COLO829 (cell line): ENCODE measurements at regions not wholly inside any gene's neighbourhood (a gene's known extent, or its start where the extent isn't known, plus 50 kb on each side); places are given as distances from the start of the nearest gene placed in this dataset.

ENCODE experiments used
- DNase-seq: peaks from one replicate; pipeline ENCODE4 v3.0.0; 2012; ENCODE audit warnings: low spot score

DNA sequence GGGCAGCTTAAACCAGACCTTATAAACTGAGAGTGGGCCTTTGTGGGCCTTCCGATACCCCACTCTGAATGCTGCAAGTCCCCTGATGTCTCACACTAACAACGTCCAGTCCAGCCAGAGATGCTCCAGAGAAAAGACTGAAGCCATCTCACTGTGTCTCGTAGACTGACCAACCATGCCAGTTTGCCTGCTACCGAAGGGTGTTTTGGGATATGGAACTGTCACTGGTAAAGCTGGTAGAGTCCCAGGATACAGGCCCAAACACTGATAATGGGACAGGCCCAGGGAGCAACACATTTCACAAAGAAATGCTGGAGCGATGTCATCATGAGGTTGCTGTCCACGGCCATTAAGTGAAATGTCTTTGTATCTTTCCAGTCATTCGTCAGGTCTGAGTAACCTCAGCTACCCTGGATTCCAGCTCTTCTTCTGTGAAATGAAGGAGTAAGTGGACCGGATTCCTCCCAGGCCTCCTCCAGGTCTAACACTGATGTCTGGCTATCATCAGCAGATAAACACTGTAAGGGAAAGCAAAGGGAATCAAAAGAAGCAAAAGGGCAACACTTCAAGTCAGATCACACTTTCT is 81.6 kb downstream of the SLC5A7 start:
- no peak for DNase-seq

DNA sequence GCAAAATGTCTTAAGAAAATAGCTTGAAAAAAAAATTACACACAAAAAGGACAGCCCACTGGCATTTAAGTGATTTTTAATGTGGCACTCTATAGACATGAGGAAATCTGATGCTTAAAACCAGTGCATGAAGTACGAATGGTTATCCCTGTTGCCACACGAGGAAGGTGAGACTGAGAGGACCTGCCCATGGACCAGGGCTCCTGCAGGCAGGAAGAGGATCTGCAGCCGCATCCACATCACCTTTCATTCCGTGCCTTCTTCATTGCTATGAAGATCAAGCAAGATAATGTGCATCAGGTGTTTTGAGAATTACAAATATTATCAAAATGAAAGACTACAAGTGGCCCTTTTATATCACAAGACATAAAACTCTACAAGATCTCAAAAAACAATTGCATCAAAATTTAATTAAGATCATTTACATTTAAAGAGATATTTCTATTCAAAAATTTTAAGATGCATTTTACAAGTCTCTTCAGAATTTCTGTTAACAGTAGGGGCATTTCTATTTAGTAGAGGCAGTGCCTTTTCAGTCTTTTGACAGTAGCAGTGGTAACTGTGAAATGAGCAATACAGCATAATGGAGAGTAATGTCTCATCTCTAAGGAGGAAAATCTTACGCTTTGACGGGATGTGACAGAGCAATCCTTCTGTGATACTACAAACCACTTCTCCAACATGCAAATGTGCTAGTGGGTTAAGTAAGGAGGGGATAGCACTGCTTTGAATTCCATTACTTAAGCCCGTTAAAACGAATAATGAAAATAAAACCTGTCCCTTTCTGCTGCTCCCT is 83.4 kb downstream of the SLC5A7 start:
- DNase-seq = no peak

DNA sequence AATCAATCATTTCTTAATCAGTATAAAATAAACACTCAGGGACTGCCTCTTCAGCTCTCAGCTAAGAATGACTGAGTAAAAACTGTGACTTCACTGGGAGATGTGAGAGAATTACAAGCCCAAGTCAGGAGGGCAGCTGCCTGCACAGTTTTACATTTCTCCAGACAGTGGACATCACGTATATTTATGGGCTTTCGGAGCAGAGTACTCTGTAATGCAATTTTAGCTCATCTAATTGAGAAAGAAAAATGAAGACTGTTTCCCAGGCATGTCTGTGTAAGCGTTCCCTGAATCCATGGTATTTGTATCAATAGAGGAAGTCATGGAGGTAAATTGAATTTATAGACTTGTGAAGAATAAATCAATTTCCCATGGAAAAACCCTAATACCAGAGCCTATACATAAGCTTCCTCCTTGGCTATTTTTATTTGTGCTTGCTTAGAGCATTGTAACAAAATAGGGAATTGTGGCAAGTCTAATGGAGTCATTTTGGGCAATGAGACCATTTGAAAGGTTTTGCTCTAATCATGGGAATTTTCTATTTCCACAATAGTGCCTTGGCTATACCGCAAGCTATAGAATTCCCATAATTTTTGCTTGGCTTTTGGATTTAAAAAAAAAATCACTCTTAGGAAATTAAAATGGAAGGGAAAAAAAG is 87.2 kb downstream of the SLC5A7 start:
- no peak for DNase-seq

DNA sequence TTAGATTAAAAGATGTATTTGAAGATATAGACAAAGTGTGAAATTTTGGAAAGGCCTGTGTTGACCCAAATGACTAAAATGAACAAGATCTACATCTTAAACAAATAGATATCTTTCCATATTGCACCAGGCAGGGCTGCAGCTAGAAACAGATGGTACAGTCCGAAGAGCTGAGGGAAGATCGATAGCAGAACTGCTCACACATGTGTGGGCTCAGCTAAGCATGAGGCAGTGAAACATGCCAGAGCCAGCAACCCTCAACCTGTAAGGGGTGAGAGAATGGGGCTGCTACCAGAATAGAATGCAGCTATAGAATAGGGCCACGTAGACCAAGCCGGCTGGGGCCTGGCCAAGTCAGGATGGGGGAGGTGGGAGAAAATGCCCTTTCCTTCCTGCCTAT is 87.8 kb downstream of the SLC5A7 start:
- no peak for DNase-seq

- no peak for DNase-seq
Measured at GRCh38 chr2:108074946-108075345, 88.6 kb downstream of the SLC5A7 start.

DNA sequence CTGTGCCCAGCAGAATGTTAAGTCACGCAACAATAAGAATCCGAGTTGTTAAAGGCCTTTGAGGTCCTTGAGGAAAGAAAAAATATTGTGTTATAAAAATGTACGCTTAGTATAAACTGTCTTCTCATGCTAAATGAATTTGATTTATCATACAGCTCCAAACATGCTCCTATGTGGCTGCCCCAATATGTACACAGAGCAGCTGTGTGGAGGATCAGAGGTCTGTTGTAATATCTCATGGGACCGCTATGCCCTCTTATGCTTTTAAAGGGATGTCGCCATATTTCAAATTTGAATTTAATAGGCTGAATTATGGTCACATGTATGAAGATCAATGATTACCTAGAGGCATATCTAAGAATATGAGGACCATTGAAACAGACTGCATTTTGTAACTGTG is 90.2 kb downstream of the SLC5A7 start:
- DNase-seq = no peak

DNA sequence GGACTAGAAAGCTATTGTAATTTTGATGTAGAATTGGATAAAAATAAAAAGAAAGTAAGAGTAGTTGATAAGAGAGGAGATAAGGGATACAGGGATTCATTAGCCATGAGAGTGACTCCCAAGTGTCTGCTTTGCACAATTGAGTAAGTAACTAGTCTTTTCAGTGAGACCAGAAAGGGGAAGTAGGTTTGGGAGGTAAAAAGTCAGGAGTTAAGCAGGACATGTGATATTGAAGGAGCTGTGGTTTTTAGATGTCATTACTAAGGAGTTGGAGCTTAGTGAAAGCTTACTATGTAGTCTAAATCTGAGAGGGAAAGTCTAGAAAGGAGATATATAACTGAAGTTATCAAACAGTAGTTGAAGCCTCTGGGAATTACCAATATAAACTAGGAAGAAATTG is 93.4 kb downstream of the SLC5A7 start:
- no peak for DNase-seq

DNA sequence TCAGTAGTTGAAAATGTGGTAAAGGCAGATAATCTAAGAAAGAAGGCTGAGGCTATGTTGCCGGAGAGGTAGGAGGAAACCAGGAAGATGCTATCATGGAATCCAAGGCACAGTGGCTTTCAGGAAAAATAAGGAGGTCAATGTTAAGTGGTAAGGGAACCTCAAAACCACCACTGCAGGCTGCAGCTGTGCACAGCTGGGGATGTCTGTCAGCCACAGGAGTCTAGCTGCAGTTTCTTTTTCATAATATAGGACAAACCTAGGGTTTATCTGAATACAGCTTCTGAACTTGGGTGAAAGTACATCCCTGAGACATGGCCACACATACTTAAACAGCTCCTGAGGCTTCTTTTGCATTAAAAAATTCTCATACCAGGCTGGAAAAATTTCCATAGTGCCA is 93.9 kb downstream of the SLC5A7 start:
- DNase-seq = no peak

GRCh38 chr2:108082978-108083377 is 96.7 kb downstream of the SLC5A7 start:
- DNase-seq = no peak

- DNase-seq = no peak
Measured at GRCh38 chr2:108084311-108084710, 98.0 kb downstream of the SLC5A7 start.

DNA sequence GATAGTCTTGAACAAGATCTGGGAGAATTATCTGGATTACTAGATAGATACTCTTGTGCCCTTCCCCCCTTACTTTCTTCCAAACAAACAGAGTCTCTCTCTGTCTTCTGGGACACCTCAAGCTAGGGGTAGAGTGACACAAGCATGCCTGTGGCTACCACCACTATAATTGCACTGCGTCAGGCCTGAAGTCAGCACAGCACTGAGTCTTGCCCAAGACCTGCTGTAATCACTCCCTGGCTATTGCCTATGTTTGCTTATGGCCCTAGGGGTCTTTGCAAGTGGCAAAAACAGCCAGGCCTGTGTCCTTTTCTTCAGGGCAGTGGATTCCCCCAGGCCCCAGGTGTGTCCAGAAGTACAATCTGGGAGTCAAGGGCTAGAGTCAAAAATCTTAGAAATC is 106.6 kb downstream of the SLC5A7 start:
- DNase-seq = no peak

DNA sequence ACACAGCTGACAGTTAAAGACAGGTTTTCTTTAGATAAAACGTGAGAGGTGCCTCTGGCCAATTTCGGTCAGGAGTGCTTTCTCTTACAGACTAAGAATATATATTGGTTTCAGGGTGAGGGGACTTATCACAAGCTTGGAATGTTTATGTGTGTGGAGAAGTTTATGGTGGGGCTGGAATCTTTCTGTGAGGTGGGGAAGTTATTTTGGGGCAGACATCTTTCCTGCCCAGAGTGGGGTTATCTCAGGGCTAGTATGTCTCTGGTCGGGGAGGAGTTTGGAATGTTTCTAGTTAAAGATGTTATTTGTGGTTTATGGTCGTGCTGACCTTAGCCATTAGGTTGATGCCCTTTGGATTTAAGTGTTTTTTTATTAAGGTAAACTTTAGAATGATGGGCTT is 115.2 kb downstream of the SLC5A7 start:
- DNase-seq = no peak

- DNase-seq = no peak
Measured at GRCh38 chr2:108106731-108107130, 120.4 kb downstream of the SLC5A7 start.

DNA sequence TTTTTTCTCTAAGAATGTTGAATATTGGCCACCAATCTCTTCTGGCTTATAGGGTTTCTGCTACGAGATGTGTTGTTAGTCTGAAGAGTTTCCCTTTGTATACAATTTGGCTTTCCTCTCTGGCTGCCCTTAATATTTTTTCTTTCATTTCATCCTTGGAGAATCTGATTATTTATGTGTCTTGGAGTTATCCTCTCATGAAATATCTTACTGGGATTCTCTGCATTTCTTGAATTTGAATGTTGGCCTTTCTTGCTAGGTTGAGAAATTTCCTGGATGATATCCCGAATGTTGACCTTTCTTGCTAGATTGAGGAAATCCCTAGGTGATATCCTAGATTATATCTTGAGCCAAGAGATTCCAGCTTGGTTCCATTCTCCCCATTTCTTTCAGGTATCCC is 125.6 kb downstream of the SLC5A7 start:
- DNase-seq = no peak

DNA sequence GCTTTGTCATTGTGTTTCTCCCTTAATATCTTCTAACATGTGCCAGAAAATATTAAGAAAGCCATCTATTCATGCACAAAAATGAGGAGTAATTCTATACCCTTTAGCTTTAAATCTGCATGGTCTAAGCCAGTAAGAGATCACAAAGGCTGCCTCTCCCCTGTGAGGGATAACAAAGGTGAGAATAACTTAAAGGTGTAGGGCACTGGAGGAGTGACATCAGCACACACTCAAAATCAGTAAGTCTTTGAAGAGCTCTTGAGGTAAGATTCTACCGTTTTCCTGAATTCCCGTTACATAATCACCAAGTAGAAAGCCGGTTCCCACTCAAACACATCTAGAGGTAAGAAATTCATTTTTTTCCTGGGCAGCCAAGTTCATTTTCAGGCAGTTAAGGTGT is 123.9 kb upstream of the SULT1C3 start:
- DNase-seq = no peak

DNA sequence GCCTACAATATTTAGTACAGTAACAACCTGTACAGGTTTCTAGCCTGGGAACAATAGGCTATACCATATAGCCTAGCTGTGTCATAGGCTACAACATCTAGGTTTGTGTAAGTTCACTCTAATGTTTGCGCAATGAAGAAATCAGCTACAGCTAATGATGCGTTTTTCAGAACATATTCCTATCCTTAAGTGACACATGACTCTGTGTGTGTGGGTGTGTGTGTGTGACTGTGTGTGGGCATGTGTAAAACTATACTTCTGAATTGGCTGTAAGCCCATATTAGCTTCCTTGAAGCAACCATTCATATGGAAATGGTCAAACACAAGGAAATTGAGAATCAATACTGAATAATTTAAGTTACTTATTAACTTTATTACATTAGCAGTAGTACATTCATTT is 120.8 kb upstream of the SULT1C3 start:
- DNase-seq = no peak

DNA sequence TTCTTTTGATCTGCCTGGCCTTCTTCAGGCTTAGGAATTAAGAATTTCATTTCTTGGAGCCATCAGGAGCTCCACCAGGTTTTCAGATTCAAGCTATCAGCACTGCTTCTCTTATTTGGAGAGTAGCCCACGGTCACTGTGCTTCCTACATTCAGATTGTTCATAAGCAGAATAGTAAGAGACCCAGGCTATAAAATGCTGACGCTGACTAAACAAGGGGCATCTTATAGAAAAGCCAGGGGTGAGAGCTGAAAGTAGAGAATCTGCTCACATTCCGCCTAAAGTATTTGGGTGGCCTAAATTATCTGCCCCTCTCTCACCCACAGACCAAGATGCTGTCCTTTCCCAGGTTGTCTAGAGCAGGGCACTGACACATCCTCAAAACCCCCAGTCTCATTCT is 120.3 kb upstream of the SULT1C3 start:
- no peak for DNase-seq

GRCh38 chr2:108124736-108125495 is 114.9 kb upstream of the SULT1C3 start:
- DNase-seq = no peak

DNA sequence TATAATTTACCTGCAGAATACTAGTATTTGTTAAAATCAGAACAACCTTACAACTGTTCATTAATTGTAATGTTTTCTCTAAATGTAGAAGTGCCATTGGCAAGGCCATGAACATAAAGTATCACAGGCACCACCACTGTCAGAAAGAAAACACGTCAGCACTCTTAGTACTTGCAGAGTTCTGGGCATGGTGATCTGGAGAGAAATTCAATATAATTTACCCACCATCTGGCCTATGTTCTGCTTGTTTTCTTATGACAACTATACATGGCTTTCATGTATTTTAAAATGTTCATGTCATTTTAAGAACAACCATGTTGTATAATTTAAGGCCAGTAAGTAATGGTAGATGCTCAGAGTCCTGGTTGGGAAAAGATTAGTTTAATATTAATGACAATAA is 114.2 kb upstream of the SULT1C3 start:
- DNase-seq = no peak

GRCh38 chr2:108128249-108128648 is 111.5 kb upstream of the SULT1C3 start:
- no peak for DNase-seq

- no peak for DNase-seq
Measured at GRCh38 chr2:108129636-108130035, 110.1 kb upstream of the SULT1C3 start.

DNA sequence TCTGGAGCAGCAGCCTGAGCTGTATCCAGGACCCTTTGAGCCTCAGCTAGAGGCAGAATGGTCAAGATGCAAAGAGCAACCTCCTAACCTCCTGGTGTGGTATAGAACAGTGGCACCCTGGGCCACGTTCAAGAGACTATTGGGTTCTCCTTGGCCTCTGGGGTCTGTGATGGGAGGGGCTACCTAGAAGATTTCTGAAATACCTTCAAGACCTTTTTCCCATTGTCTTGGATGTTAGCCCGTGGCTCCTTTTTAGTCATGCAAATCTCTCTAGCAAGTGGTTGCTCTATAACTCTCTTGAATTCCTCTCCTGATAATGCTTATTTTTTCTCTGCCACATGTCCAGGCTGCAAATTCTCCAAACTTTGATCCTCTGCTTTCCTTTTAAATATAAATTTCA is 106.3 kb upstream of the SULT1C3 start:
- DNase-seq = no peak

DNA sequence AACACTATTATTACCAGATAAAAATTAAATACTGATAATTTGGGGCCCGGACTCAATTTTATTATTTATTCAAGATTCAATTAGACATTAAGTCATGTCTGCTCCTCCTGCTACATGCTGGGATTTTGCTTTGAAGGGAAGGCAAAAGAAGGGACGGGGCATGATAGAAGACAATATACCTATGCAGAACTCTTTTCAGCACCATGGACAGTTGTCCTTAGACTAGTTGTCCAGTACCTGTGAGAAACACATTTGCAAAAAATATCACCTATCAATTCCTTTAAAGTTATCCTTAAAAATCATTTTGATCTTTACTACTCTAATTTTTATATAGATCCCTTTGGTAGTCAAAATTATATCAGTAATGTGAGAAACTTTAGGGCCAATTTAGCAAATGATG is 100.2 kb upstream of the SULT1C3 start:
- no peak for DNase-seq
